GM12872 (cell line): ENCODE measurements at regions not wholly inside any gene's neighbourhood (a gene's known extent, or its start where the extent isn't known, plus 50 kb on each side); places are given as distances from the start of the nearest gene placed in this dataset.

ENCODE experiments used
- TF ChIP-seq, protein P1 (sequence below): IDR thresholded peaks from 3 replicates; pipeline ENCODE4 v1.5.1; 2011; ENCODE audit warnings: low read depth, mild to moderate bottlenecking, low read length, moderate library complexity; ENCODE audit not compliant: insufficient read depth

- TF ChIP-seq, protein P1, sequence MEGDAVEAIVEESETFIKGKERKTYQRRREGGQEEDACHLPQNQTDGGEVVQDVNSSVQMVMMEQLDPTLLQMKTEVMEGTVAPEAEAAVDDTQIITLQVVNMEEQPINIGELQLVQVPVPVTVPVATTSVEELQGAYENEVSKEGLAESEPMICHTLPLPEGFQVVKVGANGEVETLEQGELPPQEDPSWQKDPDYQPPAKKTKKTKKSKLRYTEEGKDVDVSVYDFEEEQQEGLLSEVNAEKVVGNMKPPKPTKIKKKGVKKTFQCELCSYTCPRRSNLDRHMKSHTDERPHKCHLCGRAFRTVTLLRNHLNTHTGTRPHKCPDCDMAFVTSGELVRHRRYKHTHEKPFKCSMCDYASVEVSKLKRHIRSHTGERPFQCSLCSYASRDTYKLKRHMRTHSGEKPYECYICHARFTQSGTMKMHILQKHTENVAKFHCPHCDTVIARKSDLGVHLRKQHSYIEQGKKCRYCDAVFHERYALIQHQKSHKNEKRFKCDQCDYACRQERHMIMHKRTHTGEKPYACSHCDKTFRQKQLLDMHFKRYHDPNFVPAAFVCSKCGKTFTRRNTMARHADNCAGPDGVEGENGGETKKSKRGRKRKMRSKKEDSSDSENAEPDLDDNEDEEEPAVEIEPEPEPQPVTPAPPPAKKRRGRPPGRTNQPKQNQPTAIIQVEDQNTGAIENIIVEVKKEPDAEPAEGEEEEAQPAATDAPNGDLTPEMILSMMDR, result no peak
Measured at GRCh38 chr4:23268072-23268771, 575.5 kb downstream of the GBA3 start.

- TF ChIP-seq, protein P1, result no peak
Measured at GRCh38 chr4:23266401-23266800, 573.7 kb downstream of the GBA3 start.

DNA sequence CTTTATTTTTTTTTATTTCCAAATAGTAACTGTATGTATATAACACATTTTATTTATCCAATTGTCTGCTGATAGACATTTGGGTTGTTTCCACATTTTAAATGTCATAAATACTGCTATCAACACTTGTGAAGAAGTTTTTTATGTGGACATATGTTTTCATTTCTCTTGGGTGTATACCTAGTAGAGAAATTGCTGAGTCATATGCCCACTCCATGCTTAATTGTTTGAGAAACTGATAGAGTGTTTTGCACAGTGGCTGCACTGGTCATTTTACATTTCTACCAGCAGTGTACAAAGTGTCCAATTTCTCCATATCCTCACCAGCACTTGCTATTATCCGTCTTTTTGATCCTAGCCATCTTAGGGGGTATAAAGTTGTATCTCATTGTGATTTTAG, 567.8 kb downstream of the GBA3 start:
- TF ChIP-seq, protein P1, result no peak

DNA sequence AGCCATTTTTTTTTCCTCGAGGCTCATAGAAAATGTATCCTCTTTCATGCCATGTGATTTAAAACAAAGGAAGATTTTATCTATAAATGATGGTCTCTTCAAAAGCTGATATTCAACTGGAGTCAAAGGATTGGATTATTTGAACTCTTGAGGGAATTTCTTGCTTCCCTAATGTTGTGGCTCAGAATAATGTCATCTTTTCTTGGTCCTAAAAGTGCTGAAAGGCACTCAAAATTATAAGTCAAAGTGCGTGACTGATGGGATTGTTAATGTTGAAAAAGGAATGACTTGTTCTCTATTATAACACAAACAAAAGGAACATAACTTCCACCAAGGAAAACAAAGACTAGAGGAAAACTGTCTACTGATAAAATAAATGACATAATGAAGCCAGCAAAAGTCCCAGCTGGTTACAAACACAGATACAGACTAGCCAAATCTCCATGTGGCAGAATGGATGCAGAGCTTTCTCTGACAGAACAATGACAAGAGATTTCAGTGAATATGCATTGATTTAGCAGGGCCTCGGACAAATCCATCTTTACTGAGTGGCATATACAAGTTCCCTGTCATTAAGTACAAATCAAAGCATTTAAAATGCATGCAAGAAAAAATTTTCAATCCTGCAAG, 552.6 kb downstream of the GBA3 start:
- TF ChIP-seq, protein P1, result no peak

DNA sequence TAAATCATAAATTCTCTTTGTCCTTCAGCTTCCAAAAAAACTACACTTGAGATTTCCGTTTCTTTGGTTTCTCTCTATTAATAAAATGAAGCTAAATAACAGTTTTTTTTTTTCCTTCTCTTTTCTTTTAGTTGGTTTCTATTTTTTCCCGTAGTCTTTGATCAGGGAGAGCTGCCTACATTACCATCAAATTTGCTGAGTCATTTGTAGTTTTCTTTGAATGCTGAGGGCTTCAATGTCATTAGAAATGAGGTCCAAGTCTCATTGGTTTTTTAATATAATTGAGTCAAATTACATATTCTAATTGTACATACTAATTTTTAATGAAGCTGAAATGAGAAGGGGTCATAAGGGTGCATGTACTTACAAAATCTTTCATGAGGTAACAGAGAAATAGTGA, 550.2 kb downstream of the GBA3 start:
- TF ChIP-seq, protein P1, result no peak

DNA sequence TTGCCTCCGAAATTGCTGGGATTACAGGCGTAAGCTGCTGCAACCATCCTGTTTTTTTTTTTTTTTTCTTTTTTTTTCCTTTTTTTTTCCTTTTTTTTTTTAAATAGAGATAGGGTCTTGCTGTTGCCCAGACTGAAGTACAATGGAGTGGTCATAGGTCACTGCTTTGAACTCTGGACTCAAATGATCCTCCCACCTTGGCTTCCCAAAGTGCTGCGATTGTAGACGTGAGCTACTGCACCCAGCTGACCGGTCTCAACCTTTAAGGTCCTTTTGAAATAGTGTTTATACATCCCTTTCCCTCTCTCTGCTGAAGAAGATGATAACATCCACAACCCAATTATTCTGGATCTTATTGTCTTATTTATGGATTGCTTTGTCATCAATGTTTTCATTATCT, 548.7 kb downstream of the GBA3 start:
- TF ChIP-seq, protein P1, result no peak

GRCh38 chr4:23238848-23239247, 546.1 kb downstream of the GBA3 start:
- TF ChIP-seq, protein P1, result no peak
